HG02973 (cell line): ENCODE measurements at regions not wholly inside any gene's neighbourhood (a gene's known extent, or its start where the extent isn't known, plus 50 kb on each side); places are given as distances from the start of the nearest gene placed in this dataset.

ENCODE experiments used
- ATAC-seq: cut with Tn5 transposase; IDR thresholded peaks from one replicate; pipeline ENCODE4 v1.9.1; 2021; ENCODE audit warnings: moderate library complexity; ENCODE audit not compliant: unreplicated experiment

- ATAC-seq = no peak
Observed at GRCh38 chr3:18886331-18886730, 262.0 kb upstream of the KCNH8 start.

- ATAC-seq = no peak
Observed at GRCh38 chr3:18885612-18886011, 262.7 kb upstream of the KCNH8 start.

GRCh38 chr3:18883571-18883970 is 264.7 kb upstream of the KCNH8 start:
- no peak for ATAC-seq

GRCh38 chr3:18880691-18881090 is 267.6 kb upstream of the KCNH8 start:
- no peak for ATAC-seq

- peak; percentile 86 for ATAC-seq
Observed at GRCh38 chr3:18872466-18872865, 275.8 kb upstream of the KCNH8 start.

- no peak for ATAC-seq
Observed at GRCh38 chr3:18870642-18871041, 277.7 kb upstream of the KCNH8 start.

- ATAC-seq = no peak
Observed at GRCh38 chr3:18870074-18870640, 278.2 kb upstream of the KCNH8 start.

GRCh38 chr3:18868911-18869689 is 279.2 kb upstream of the KCNH8 start:
- no peak for ATAC-seq

GRCh38 chr3:18866899-18867298 is 281.4 kb upstream of the KCNH8 start:
- no peak for ATAC-seq

- ATAC-seq = no peak
Observed at GRCh38 chr3:18864933-18865731, 283.2 kb upstream of the KCNH8 start.

GRCh38 chr3:18862077-18862476 is 286.2 kb upstream of the KCNH8 start:
- no peak for ATAC-seq

GRCh38 chr3:18861137-18861536 is 287.2 kb upstream of the KCNH8 start:
- ATAC-seq = no peak

GRCh38 chr3:18853269-18853668 is 295.0 kb upstream of the KCNH8 start:
- ATAC-seq = no peak

GRCh38 chr3:18847583-18848197 is 300.6 kb upstream of the KCNH8 start:
- ATAC-seq = peak; percentile 70

- no peak for ATAC-seq
Observed at GRCh38 chr3:18843983-18844382, 304.3 kb upstream of the KCNH8 start.

- no peak for ATAC-seq
Observed at GRCh38 chr3:18843188-18843587, 305.1 kb upstream of the KCNH8 start.

GRCh38 chr3:18841422-18842343 is 306.6 kb upstream of the KCNH8 start:
- no peak for ATAC-seq

- no peak for ATAC-seq
Observed at GRCh38 chr3:18840535-18841137, 307.7 kb upstream of the KCNH8 start.

GRCh38 chr3:18838758-18839157 is 309.6 kb upstream of the KCNH8 start:
- no peak for ATAC-seq

- ATAC-seq = no peak
Observed at GRCh38 chr3:18837137-18837755, 311.1 kb upstream of the KCNH8 start.
